ENCODE measurements at regions not wholly inside any gene's neighbourhood (a gene's known extent, or its start where the extent isn't known, plus 50 kb on each side); places are given as distances from the start of the nearest gene placed in this dataset.

GRCh38 chr4:20443015-20443805 lies 191.5 kb downstream of the SLIT2 start:
- in situ Hi-C loops (cut with MboI; ENCODE audit: low pct_unique_long_range_greater_than_20kb in 2 of 9, low sequenced_read_pairs in 9 of 9, unreplicated experiment in 9 of 9): no loop called here
- H3K4me1 ChIP-seq (replicated peaks in 1 of 2): peaks cover 20 to 68% of the 10 kb centered on the region in 2 donors
- peak in 1 of 8 experiments; percentile 33 for ATAC-seq (replicated peaks in 6 of 8)
- H3K4me3 ChIP-seq: no peak overlapping the region
- H3K27ac ChIP-seq: peak overlapping the region in 1 of 2 donors; percentile 19
- WGBS, 10 experiments: 82 to 100% (median 96%) methylated on average over 1 of the region's 1 CpG

DNA sequence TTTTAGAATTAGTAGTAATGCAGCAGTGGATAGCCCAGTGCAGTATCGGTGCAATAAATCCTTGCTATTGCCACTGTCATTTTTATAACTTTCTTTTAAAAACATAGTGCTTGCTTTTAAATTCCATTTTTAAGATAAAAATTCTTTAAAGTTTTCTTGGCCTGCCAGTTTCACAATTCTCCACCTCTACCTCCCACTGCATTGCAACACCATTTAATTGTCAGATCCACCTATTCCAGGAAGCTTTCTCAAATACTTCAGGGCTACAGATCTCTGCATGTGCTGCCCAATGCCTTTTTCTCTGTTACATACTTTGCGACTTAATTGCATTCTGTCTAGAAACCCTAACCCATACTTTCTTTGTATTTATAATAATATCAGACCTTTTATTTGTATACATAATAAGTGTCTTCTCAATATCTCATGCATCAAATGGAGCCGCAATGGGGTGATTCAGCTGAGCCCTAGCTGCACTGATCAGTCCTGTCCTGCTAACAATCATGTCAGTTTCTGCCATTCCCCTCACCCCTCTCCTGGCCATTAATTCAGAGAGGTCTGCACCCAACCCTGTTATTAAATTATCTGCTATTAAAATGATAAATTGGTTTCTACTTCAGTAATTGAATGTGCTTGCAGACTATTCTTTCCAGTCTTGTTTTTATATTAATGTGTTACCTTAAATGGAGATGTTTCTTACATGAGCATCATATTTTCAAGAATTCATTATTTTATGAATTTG lies 193.1 kb downstream of the SLIT2 start:
- peak in 6 of 8 experiments; percentile 22 to 96 (median 92) for ATAC-seq (replicated peaks in 6 of 8)
- Histone ChIP-seq H3K4me3 (no peak overlapping the region), H3K27ac (peak overlapping the region in 1 of 2 donors; percentile 71), H3K4me1 (replicated peaks in 1 of 2) (peaks cover 20 to 69% of the 10 kb centered on the region in 2 donors)
- in situ Hi-C loops (cut with MboI; ENCODE audit: low pct_unique_long_range_greater_than_20kb in 2 of 9, low sequenced_read_pairs in 9 of 9, unreplicated experiment in 9 of 9): no loop called here
- 78 to 100% (median 95%) methylated on average over 1 to 3 of the region's 3 CpGs for WGBS, 10 experiments

DNA sequence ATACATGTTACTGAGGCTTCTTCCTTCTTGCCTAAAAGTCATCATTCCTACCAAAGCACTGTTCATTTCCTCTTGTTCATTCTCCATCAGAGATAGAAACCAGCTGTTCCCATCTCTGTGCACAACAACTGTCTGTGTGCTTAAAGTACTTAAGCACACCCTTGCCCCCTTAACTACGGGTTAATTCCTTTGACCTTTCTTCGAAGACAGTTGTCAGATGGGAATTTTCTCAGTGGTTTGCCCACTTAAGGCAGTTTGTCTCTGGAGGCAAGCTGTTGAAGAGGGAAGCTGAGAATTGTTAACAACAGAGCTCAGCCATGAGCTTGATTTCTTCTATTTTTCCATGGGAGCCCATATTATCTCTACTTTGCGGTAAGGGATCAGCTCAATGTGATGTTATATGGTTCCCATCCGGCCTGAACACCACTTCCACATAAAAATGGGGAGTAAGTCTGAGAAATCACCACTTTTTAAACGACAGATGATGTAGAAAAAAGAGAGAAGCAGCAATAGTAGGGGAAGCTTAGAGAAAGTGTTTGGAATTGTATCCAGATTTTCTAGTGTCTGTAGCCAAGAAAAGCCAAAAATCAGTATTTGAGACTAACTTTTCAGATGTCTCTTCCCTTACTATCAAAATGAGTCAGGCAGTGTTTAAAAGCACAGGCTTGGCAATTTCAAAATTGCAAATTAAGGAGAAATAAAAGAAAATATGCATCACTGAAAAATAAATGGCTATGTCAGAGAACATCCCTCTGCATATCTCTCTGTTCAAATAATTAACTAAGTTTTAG lies 194.4 kb downstream of the SLIT2 start:
- H3K4me3 ChIP-seq: no peak overlapping the region
- H3K27ac ChIP-seq: peak overlapping the region; percentile 2 to 71
- WGBS, 10 experiments: 0 to 76% (median 63%) methylated on average over 2 to 5 of the region's 5 CpGs
- in situ Hi-C loops (cut with MboI; ENCODE audit: low pct_unique_long_range_greater_than_20kb in 2 of 9, low sequenced_read_pairs in 9 of 9, unreplicated experiment in 9 of 9): no loop called here
- peak in 1 of 8 experiments; percentile 9 for ATAC-seq (replicated peaks in 6 of 8)
- peaks cover 20 to 58% of the 10 kb centered on the region in 2 donors for H3K4me1 ChIP-seq (replicated peaks in 1 of 2)

DNA sequence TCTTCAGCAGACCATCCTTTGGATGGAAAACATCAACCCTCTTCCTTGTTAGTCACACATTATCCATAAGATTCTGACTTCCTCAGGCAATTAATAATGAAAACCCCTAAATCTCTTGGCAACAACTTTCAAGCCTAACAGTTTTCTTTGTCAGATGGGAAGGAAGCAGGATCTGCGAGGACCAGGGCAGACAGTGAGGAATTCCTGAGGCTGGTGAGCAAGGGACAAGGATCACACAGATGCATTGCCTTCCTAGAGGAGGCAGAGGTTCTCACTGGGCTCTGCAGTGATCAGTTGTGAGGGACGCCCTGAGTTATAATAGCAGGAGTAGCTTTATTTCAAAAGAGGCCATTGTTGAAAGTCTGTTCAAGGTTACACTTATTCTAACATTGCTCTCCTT lies 195.4 kb downstream of the SLIT2 start:
- whole genome bisulfite sequencing, 10 experiments: 60 to 100% (median 78%) methylated on average over 1 to 2 of the region's 2 CpGs; no CpG with 5 or more reads in 6 of the 10 experiments
- peak in 2 of 8 experiments; percentile 28 to 35 for ATAC-seq (replicated peaks in 6 of 8)

GRCh38 chr4:20451986-20452385 lies 200.3 kb downstream of the SLIT2 start:
- Histone ChIP-seq H3K4me1 (replicated peaks in 1 of 2) (peaks cover 29 to 72% of the 10 kb centered on the region in 2 donors), H3K27ac (no peak overlapping the region), H3K4me3 (no peak overlapping the region)
- WGBS, 10 experiments: 0 to 100% (median 71%) methylated on average over 2 of the region's 2 CpGs
- in situ Hi-C loops (cut with MboI; ENCODE audit: low pct_unique_long_range_greater_than_20kb in 2 of 9, low sequenced_read_pairs in 9 of 9, unreplicated experiment in 9 of 9): no loop called here
- peak in 3 of 8 experiments; percentile 45 to 53 (median 51) for ATAC-seq (replicated peaks in 6 of 8)

More for the DNA sequence above, 195.4 kb downstream of the SLIT2 start:
- peak overlapping the region in 1 of 2 donors; percentile 64 for H3K27ac ChIP-seq
- H3K4me1 ChIP-seq (replicated peaks in 1 of 2): peaks cover 20 to 65% of the 10 kb centered on the region in 2 donors
- H3K4me3 ChIP-seq: no peak overlapping the region
- in situ Hi-C loops (cut with MboI; ENCODE audit: low pct_unique_long_range_greater_than_20kb in 2 of 9, low sequenced_read_pairs in 9 of 9, unreplicated experiment in 9 of 9): no loop called here

- 28 to 100% (median 61%) methylated on average over 2 of the region's 2 CpGs; no CpG with 5 or more reads in 3 of the 10 experiments for WGBS, 10 experiments
- Histone ChIP-seq H3K4me1 (replicated peaks in 1 of 2) (peaks cover 24 to 64% of the 10 kb centered on the region in 2 donors), H3K27ac (peak overlapping the region in 1 of 2 donors; percentile 88), H3K4me3 (no peak overlapping the region)
- in situ Hi-C loops (cut with MboI; ENCODE audit: low pct_unique_long_range_greater_than_20kb in 2 of 9, low sequenced_read_pairs in 9 of 9, unreplicated experiment in 9 of 9): no loop called here
- ATAC-seq (replicated peaks in 6 of 8): peak in 5 of 8 experiments; percentile 42 to 86 (median 72)
Observed at GRCh38 chr4:20454515-20454914, 202.8 kb downstream of the SLIT2 start.

DNA sequence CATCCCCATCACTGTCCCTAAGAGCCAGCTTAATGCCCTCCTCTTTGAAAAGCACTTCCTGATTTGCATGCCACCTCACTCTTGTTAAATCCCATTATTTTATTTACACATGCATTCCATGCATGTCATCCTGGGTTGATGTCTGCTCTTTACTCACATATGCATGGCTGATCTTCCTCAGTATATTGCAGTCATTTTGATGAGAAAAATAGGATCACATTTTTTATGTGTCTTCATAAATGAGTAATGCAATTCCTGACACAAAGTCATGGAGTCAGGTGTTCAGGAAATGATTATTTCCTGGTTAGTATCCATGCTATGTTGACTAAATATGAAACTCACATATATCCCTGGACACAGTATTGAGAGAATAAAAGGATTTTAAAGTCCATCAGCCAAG lies 204.7 kb downstream of the SLIT2 start:
- H3K27ac ChIP-seq: no peak overlapping the region
- peak; percentile 20 to 63 (median 36) for ATAC-seq (replicated peaks in 6 of 8)
- in situ Hi-C loops (cut with MboI; ENCODE audit: low pct_unique_long_range_greater_than_20kb in 2 of 9, low sequenced_read_pairs in 9 of 9, unreplicated experiment in 9 of 9): no loop called here
- no peak overlapping the region for H3K4me3 ChIP-seq
- peaks cover 24 to 62% of the 10 kb centered on the region in 2 donors for H3K4me1 ChIP-seq (replicated peaks in 1 of 2)

GRCh38 chr4:20462426-20463175 lies 210.9 kb downstream of the SLIT2 start:
- Histone ChIP-seq H3K4me3 (no peak overlapping the region), H3K27ac (no peak overlapping the region), H3K4me1 (replicated peaks in 1 of 2) (peaks cover 3 to 29% of the 10 kb centered on the region in 2 donors)
- 20 to 87% (median 72%) methylated on average over 2 to 4 of the region's 4 CpGs for WGBS, 10 experiments
- in situ Hi-C loops (cut with MboI; ENCODE audit: low pct_unique_long_range_greater_than_20kb in 2 of 9, low sequenced_read_pairs in 9 of 9, unreplicated experiment in 9 of 9): no loop called here
- peak in 5 of 8 experiments; percentile 29 to 71 (median 66) for ATAC-seq (replicated peaks in 6 of 8)

GRCh38 chr4:20463176-20463430 lies 211.4 kb downstream of the SLIT2 start:
- no peak for ATAC-seq (replicated peaks in 6 of 8)
- peaks cover 3 to 28% of the 10 kb centered on the region in 2 donors for H3K4me1 ChIP-seq (replicated peaks in 1 of 2)

DNA sequence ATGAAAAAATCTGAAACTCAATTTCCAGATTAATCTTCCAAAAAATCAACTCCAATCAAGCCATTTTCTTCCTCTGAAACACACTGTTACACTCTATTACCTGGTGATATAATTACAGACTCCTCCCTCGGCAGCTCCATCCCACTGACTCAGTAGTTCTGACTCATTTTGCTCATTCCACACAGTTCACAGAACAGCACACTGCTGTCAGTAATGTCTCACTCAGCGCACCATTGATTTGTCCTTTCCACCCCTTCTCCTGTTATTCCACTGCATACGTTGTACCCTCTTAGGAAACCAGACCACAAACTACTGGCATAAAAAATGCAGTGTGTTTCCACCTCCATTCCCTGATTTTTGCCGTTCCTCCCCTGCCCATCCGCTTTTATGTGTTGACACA lies 212.7 kb downstream of the SLIT2 start:
- Histone ChIP-seq H3K4me3 (no peak overlapping the region), H3K4me1 (replicated peaks in 1 of 2) (peaks cover 3 to 28% of the 10 kb centered on the region in 2 donors), H3K27ac (no peak overlapping the region)
- peak in 7 of 8 experiments; percentile 87 to 95 (median 90) for ATAC-seq (replicated peaks in 6 of 8)
- WGBS, 10 experiments: 32 to 100% (median 71%) methylated on average over 3 to 5 of the region's 5 CpGs; no CpG with 5 or more reads in 1 of the 10 experiments
- in situ Hi-C loops (cut with MboI; ENCODE audit: low pct_unique_long_range_greater_than_20kb in 2 of 9, low sequenced_read_pairs in 9 of 9, unreplicated experiment in 9 of 9): no loop called here

More at GRCh38 chr4:20463176-20463430, 211.4 kb downstream of the SLIT2 start:
- WGBS, 10 experiments: 74 to 100% (median 88%) methylated on average over 1 to 2 of the region's 2 CpGs; no CpG with 5 or more reads in 5 of the 10 experiments
- in situ Hi-C loops (cut with MboI; ENCODE audit: low pct_unique_long_range_greater_than_20kb in 2 of 9, low sequenced_read_pairs in 9 of 9, unreplicated experiment in 9 of 9): no loop called here
- no peak overlapping the region for H3K4me3 ChIP-seq
- H3K27ac ChIP-seq: no peak overlapping the region

- no peak for ATAC-seq (replicated peaks in 6 of 8)
- Histone ChIP-seq H3K27ac (no peak overlapping the region), H3K4me1 (replicated peaks in 1 of 2) (peaks cover 2 to 26% of the 10 kb centered on the region in 2 donors), H3K4me3 (no peak overlapping the region)
- in situ Hi-C loops (cut with MboI; ENCODE audit: low pct_unique_long_range_greater_than_20kb in 2 of 9, low sequenced_read_pairs in 9 of 9, unreplicated experiment in 9 of 9): no loop called here
Observed at GRCh38 chr4:20474119-20474518, 222.4 kb downstream of the SLIT2 start.

DNA sequence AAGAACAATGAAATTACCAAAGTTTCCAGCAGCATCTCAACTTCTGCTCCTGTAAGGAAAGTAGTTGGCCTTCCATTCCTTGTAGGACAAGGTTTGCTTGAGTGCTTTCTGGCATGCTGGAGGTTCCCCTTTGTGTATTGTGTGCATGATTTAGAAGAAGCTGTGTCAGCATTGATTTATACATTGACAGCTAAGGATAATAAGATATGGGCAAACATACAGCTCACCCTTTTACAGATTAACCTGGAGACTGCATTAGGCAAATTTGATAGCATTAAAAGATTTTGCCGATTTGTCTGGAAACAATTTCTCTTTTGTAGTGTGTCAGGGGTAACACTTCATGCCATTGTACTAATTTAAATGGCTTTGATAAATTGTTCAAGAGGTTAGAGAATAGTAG lies 221.8 kb upstream of the PACRGL start:
- WGBS, 10 experiments: 50 to 100% (median 80%) methylated on average over 1 of the region's 1 CpG; no CpG with 5 or more reads in 3 of the 10 experiments
- Histone ChIP-seq H3K27ac (peak overlapping the region in 1 of 2 donors; percentile 92), H3K4me3 (peak overlapping the region in 1 of 5 donors; percentile 5), H3K4me1 (replicated peaks in 1 of 2) (peaks cover 8 to 35% of the 10 kb centered on the region in 2 donors)
- in situ Hi-C loops (cut with MboI; ENCODE audit: low pct_unique_long_range_greater_than_20kb in 2 of 9, low sequenced_read_pairs in 9 of 9, unreplicated experiment in 9 of 9): no loop called here
- peak in 5 of 8 experiments; percentile 56 to 85 (median 64) for ATAC-seq (replicated peaks in 6 of 8)
